ENCODE measurements at regions not wholly inside any gene's neighbourhood (a gene's known extent, or its start where the extent isn't known, plus 50 kb on each side); places are given as distances from the start of the nearest gene placed in this dataset.
A peak's percentile ranks its signal among the peaks of the same experiment; 100 is the strongest.
"Not testable (repeated sequence)": the region's sequence is repeated elsewhere in the genome, so short reads cannot be mapped to it uniquely, and the experiment has no call there.

DNA sequence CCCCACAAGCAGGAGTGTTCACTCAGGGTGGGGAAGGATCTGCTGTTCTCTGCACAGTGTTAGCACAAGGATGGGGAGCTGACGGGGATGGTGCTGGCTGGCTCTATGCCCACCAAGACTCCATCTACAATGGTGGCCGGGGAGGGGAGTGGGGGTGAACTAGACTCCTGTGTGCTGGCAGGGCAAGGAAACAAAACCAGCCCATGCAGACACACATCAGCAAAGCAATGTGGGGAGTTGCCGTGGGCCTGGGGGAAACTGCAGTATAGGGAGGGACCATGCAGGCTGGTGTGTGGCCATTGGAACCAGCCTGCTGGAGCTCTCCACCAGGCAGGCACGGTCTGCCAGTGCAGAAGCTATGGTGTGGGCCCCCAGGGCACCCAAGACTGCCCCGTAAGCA, 195.1 kb downstream of the PWWP3B start:
- DNase-seq = no peak

- peak; percentile 21 for DNase-seq
These were observed 210.5 kb downstream of the PWWP3B start for GRCh38 chrX:106378616-106379015.

DNA sequence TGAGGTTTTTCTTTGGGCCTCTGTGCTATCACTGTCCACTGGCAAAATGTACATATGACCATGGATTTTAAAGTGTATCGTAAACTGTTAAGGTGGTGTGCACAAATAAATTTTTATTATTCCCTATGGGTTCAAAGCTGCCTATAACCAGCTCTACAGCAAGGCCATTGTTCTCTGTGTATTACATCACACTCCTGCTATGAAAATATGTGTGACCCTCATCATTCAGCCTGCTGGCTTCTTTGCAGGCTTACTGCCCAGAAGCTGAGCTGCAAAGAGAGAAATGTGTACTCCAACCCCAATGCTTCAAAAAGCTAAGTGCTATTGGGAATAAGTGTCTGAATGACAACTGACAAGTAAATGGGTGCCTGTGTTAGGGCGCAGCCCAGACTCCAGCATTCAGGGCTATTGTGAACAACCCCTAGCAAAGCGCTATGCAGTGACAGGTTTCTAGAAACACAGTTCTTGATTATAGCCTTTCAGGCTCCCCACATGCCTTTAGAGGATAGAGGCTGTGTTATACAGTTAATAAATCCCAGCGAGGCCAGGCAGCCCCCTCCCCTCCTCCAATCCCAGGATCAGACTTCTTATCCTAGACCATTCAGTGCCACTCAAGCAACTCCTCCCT, 220.4 kb upstream of the RADX start:
- DNase-seq = no peak

DNA sequence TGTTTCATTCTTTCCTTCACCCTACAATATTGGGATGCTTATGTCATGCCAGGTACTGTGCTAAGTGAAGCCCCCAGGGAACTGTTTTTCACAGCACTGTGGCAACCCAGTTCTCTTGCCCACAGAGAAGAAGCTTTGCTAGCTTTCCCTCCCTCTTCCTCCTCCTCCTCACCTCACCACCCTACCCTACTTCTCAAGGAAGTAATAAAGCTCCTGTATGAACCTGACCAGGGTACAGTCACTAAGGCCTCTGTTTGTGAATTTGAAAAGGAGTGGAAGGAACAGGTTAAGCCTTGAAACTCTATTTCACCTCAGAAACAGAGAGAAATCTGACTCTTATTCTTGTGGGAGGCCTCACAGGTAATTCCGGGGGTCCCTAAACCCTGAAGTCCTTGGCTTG, 219.4 kb upstream of the RADX start:
- no peak for DNase-seq

DNA sequence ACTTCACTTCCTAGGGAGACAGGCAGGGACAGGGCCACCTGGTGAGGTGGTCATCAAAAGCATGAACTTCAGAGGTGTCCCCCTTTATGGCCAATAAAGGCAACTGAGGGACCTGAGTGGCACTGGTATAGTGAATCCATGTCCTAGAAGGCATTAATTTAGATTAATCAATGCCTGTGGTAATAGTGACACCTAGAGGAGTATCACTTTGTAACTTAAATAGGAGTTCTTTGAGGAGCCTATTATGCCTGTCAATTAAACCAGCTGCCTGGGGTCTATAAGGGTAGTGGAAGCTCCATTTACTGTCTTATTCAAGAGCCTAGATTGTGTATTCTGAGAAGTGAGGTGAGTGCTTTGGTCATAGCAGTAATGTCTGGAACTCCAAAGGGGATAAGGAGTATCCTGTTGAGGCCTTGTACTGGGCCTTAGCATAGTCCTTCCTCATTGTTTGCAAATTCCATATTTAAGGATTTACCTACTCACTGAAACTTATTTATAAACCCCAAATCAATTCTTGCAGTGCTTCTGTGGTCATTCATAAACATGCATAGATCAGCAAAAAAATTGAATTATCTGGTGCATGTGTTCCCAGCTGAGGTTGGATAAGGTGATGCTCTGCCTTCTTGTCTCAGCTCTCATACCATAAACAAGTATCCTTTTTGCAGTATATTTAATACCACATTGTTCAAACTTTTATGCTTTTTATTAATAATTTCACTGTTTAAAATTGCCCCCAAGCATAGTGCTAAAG, 213.8 kb upstream of the RADX start:
- DNase-seq = no peak

GRCh38 chrX:106401965-106402559, 209.7 kb upstream of the RADX start:
- no peak for DNase-seq

- no peak for DNase-seq
These were observed 207.3 kb upstream of the RADX start for GRCh38 chrX:106404512-106404911.

DNA sequence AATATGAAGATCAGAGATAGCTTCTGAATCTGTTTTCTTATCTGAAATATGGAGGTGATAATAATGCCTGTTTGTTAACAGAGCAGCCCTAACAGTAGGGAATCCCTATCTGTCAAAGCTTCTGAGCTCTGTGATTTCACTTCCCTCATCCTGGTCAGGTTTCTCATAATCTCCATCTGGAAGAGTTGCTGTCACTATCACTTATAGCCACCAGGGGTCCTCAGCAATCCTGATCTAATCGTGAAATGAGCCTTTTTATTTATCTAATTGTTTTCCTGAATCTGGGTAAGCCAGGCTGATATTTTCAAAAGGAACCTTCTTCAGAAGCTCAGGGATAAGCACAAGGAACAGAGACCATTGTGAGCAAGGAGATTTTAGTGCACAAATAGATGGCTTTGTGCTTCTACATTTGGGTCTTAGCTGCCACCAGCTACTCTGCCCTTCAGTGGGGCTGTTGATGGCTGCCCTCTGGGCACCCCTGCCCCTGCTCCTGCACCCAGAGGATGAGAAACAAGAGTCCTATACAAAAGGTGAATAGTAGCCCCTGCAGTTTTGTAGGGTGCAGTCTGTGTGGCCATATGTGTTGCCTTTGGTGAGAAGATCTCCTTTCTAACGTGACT, 196.4 kb upstream of the RADX start:
- peak; percentile 20 for DNase-seq

GRCh38 chrX:106436691-106437090, 175.1 kb upstream of the RADX start:
- DNase-seq = no peak

GRCh38 chrX:106437407-106437806, 174.4 kb upstream of the RADX start:
- no peak for DNase-seq

DNA sequence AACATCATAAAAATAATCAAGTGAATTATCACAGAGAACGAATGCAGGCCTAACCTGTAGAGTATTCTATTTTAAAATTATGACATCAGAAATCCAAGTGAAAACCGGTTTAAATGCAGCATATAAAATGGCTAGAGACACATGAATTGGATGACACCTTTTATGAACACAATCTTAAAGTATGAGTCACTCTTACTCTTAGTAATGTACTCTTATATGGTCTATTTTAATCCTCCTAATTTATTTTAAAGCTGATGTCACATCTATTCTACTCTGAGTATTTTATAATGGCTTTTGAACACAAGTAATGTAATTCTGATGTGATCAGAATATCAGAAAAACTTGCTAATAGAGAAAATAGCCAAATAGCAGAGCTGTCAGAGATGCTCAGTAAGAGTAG, 161.4 kb upstream of the RADX start:
- DNase-seq = no peak

DNA sequence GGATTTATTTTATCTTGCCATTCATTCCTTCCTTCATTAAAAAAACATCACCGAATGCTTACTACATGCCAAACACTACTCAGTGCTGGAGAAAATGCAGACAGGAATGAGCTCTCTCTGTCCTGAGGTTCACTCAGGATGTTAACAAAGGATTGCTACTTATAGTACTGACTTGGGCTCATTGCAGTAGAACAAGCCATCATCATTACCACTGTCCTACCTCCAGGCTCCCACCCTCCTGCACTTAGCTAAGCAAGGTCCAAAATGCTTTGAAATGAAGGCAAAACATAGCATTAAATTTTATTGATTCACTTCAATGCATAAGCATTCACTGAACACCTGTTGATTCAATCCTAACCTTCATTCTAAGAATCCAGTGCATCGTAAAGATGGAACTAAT, 159.8 kb upstream of the RADX start:
- no peak for DNase-seq

- no peak for DNase-seq
These were observed 156.8 kb upstream of the RADX start for GRCh38 chrX:106454991-106455390.

DNA sequence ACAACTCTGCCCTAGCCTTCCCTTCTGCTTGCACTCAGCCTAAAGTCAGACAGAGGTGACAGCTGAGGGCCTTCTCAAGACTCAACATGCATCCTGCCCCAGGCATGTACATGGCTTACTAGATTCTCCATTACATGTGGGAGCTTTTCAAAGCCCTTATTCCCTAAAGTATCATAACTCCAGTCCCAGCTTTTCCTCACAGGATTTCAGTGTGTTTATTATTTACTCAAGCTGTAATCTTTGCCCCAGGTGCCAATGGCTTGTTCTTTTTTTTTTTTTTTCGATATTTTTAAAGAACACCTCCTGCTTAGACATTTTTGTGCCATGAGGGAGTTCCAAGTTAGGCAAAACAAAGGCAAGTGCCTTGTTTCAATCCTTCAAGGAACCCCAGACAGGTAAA, 154.0 kb upstream of the RADX start:
- DNase-seq = no peak

- DNase-seq = no peak
These were observed 144.4 kb upstream of the RADX start for GRCh38 chrX:106467422-106467821.

GRCh38 chrX:106467943-106468342, 143.8 kb upstream of the RADX start:
- no peak for DNase-seq

DNA sequence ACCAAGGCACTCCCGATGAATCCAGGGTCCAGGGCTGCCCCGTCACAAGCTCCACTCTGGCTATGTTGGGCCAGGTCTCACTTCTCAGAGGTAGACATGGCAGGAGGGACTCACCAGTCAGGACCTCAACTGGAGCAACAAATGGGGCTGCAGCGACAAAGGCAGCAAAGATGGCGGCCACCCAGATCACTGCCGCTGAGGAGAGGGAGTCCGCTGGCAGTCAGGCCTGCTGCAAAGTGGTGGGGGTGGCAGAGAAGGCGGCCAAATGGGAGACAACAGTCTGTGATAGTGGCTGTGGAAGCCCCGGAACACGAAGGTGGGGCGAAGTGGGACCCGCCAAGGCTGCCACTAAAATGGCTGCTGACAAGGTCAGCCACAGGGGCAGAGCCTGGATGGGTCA, 143.3 kb upstream of the RADX start:
- DNase-seq = no peak

GRCh38 chrX:106479920-106480319, 131.9 kb upstream of the RADX start:
- DNase-seq = no peak

DNA sequence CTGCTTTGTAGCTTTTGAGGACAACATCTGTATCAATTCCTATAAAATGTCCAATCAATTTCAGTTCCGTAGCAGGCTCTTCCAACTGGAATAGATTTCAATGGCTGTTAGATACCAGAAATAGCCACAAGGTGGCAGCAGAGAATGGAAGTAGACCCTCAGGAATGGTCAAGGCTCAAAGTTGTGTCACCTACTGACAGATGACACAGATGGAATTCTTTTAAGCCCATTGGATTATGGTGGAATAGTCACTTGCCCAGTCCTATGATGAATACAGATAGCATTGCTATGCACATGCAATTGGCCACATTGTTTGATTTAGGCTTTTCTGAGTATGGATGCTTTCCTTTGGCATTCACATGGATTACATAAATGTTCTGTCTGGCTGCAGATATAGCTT, 130.4 kb upstream of the RADX start:
- peak; percentile 24 for DNase-seq

GRCh38 chrX:106484233-106484632, 127.5 kb upstream of the RADX start:
- peak; percentile 80 for DNase-seq

DNA sequence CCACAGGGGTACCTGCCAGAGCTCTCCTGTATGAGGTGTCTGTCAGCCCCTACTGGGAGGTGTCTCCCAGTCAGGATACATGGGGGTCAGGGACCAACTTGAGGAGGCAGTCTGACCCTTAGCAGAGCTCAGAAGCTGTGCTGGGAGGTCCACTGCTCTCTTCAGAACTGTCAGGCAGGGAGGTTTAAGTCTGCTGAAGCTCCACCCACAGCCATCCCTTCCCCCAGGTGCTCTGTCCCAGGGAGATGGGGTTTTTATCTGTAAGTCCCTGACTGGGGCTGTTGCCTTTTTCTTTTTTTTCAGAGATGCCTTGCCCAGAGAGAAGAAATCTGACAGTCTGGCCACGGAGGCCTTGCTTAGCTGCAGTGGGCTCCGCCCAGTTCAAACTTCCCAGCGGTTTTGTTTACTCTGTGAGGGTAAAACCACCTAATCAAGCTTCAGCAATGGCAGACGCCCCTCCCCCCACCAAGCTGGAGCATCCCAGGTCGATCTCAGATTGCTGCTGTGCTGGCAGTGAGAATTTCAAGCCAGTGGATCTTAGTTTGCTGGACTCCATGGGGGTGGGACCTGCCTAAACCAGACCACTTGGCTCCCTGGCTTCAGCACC, 118.5 kb upstream of the RADX start:
- not testable (repeated sequence) for DNase-seq

DNA sequence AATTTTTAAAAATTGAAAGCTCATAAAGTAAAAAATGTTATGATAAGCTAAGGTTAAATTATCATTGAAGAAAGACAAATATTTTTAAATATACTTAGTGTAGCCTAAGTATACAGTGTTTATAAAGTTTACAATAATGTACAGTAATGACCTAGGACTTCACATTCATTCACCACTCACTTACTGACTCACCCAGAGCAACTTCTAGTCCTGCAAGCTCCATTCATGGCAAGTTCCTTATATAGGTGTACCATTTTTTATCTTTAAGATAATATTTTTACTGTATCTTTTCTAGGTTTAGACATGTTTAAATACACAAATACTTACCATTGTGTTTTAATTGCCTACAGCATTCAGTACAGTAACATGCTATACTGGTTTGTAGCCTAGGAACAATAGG, 112.3 kb upstream of the RADX start:
- no peak for DNase-seq

- peak; percentile 72 for DNase-seq
These were observed 100.9 kb upstream of the RADX start for GRCh38 chrX:106510713-106511403.

Data from MV-4-11 (cell line).